HG03196 (cell line): ENCODE measurements at regions not wholly inside any gene's neighbourhood (a gene's known extent, or its start where the extent isn't known, plus 50 kb on each side); places are given as distances from the start of the nearest gene placed in this dataset.
"Not testable (repeated sequence)": the region's sequence is repeated elsewhere in the genome, so short reads cannot be mapped to it uniquely, and the experiment has no call there.

ENCODE experiments used
- ATAC-seq: cut with Tn5 transposase; IDR thresholded peaks from one replicate; pipeline ENCODE4 v1.9.1; 2021; ENCODE audit not compliant: unreplicated experiment

DNA sequence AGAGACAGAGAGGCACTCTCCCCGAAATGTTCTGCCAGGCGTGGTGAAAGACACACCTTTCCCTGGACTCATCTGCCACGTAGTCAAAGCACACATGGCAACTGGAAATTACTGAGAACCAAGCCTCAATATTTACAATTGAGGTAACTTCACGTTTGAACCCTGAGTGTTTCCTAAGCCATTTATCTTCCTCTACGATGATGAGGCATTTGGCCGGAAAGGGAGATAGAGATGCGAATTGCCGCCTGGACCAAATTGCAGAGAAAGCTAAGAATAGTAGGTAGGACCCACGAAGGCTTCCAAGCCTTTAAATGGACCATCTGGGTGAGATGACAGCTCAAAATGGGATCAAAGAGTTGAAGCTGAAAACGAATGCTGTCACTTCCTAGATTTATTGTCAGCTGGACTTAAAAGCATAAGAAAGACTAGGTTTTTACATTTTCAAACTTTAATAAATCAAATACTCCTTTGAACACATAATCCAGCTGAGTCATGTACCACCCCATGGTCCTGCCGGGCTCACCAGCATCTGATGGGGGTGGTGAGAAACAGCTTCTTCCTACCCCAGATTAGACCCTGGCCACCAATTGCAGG lies 135.6 kb upstream of the LYZL2 start:
- ATAC-seq = no peak

DNA sequence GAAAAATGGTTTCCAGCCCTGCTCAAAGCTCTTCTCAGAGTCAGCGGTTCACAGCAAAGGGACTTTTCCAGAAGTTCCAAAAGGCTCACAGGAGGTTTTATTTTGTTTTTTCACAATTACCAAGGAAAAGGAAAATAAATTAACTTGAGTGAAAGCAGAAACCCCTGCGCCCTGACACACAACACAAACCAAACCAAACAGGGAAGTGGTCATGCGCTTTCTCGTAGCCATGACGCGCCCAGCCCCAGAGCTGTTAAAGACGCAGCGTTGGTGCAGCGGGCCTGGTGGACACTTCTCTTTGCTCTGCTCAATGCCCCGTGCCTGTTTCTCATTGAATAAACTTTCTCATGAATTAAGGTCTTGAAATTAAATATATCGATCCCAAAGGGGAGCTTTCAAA lies 134.4 kb upstream of the LYZL2 start:
- no peak for ATAC-seq

DNA sequence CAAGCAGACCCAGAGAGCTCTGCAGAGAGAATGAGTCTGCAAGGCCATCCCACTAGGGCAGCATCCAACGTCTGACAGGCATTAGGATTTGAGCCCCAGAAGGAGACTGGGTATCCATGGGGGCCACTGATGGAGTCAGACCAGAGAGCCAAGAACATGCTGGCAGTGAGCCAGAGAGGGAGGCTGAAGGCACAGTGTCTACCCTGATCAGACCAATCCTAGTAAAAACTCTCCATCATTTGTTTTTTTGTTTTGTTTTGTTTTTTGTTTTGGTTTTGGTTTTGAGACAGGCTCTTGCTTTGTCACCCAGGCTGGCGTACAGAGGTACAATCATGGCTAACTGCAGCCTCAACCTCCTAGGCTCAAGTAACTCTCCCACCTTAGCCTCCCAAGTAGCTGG lies 133.1 kb upstream of the LYZL2 start:
- no peak for ATAC-seq

DNA sequence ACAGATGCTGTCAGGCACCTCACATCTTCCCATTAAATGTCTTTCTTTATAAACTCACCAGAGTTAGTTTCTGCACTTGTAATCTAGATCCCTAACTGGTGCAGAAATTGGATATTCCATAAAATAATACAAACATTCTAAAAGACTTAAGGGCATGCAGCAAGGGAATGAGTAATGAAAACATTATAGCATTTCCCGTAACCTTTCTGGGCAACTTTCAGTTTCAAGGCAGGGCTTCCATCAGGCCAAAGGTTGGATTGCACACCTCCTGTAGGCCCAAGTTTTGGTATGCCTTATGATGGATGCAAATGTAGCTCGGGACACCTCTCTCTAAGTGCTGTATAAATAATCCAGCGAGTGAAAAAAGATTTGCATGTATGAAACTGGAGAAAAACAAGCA lies 129.9 kb upstream of the LYZL2 start:
- ATAC-seq = no peak

DNA sequence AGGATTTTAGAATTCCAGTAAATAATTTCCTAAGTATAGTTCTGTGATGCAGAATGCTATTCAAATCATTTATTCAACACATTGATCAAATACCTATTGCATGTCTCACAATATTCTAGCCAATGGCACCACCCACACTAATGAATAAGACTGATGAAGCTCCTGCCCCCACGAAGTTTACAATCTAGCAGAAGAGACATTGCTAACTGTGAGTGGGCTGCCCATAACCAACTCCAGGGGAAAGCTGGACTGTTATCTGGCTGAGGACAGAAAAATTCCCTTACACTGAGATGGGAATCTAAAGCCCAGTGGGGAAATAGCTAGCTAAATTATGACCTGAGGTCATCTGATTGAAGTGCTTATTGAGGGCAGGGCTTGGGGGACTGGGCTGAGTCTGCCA lies 128.8 kb upstream of the LYZL2 start:
- ATAC-seq = no peak

DNA sequence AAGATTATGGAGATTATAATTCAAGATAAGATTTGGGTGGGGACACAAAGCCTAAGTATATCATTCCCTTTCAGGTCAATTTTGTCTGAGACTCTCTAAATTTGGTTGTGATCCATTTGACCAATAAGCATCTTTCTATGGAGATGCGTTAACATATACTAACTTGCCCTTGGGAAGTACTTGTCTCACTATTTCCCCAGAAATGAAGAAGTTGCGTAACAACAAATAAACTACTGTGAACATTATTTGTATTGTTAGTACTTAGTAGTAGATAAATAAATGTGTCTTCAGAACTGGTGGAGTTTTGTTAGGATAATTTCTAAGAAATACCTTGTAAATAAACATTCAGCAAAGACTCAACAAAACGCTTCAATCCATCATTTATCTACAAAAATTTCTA lies 127.3 kb upstream of the LYZL2 start:
- no peak for ATAC-seq

DNA sequence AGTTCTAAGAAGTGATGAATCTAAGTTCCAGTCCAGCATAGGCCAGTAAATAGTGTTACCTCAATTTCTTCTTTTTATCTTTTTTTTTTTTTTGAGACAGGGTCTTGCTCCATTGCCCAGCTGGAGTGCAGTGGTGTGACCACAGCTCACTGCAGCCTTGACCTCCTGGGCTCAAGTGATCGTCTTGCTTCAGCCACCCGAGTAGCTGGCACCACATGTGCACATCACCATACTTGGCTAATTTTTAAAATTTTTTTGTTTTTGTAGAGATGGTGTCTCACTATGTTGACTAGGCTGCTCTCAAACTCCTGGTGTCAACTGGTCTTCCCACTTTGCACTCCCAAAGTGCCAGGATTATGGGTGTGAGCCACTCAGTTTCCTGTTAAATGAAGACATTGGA lies 126.6 kb upstream of the LYZL2 start:
- no peak for ATAC-seq

DNA sequence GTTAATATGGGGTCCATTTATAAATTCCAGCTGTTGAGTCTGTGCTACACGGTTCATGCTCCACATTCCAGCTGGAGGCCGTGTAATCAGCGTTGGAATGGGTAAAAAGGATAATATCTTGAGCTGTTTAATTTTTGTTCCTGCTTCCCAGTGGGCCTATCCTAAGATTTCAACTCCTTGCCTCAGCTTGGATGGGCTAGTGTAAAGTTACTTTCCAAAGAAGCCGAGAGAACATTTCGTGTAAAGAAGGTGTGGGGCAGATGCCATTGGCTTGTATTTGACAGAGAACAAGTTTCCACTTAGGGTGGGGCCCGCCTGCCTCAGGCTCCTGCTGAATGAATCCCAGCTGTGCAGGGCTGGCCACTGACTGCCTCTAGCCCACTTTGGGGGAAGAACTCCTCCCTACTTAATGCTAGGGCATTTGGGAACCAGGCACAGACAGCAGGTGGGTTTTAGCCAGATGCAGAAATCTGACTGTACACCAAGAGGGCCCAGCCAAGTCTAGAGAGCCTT lies 125.9 kb upstream of the LYZL2 start:
- ATAC-seq = no peak

DNA sequence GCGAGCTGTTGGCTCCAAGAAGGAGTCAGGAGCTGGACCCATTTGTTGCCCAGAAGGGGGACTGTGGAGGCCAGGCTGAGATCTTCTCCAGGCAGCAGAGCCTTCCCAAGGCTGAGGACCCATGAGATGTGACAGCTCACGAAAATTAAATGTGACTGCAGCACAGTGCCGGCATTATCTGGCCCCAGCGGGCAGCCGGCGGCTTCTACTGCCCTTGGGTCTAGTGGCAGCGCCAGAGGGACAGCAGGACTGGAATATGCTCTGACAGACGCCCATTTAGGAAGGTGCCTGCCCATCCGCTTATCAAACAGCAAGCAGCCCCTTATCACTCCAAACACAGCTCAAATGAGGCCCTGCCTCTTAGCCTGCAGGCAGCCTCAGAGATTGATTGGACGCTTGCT lies 122.9 kb upstream of the LYZL2 start:
- ATAC-seq = no peak

DNA sequence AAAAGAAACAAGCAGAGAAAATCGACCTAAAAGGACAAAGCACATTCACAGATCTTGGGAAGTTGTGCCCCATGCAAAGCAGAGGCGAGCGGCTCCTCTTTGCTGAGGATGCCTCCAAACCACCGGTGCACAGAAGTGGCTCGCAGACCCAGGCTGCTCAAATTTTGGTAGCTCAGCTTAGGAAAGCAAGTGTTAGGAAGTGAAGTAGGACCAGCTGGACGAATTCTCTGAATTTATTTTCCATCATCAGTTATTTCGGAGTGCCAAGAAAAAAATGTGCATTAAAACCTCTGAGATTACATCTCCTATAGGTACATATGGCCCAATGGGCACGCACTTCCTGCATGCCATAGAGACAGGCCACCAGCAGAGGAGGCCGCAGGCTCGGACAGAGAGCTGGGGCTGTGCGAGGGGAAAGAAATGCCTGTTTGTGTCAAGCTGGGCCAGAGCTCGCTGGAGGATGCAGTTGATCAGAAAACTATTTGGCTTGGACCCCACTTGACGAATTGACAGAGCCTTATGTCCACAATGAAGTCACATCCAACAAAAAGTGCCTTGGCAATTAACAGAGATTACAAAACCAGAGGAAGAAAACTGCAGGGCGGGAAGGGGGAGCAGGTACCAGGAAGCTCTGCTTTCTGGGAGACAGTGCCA lies 122.3 kb upstream of the LYZL2 start:
- no peak for ATAC-seq

DNA sequence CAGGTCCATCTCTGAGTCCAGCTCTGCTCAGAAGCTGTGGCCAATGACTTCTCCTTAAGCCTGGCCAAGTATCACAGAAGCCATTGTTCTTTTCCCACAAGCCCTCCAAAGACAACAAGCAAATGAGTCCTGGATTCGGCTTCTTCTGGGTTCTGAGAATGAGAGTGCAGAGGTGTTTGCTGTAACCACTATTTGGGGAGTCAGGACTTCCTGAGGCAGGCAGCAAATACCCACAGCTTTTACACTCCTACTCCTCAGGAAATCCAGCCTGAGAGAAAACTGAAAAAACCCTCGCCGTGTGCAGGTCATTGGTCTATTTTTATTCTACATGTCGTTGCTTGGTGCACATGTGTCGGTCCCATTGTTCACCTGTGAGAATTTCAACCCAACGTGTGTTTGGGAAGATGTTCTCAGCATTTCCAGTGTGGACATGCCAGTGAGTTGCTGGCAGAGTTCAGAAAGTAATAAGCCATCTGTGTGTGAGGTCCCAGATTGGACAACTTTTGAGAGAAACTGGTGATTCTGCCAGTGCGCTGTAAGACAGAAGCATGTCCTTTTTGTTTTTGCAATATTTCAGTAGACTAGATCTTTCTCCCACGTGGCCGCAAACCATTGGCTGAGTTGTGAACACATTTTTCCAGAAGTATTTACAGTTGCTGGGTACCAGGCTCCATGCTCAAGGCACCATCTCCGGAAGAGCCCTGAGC lies 121.6 kb upstream of the LYZL2 start:
- no peak for ATAC-seq

DNA sequence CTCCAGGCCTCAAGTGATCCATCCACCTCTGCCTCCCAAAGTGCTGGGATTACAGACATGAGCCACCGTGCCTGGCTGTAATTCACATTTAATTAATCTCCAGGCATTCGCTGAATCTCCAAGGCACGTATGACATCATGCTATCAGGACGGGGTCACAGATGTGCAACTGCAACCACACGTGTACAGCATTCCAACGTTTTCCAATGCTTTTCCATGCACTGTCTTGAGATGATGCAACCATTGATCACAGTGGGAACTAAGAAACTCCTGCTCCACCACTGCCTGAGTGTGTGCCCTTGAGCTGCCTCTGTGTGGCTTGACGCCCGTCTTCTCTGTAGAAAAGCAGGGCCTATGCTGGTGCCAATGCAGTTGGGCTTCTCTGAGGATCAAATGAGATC lies 119.8 kb upstream of the LYZL2 start:
- no peak for ATAC-seq

DNA sequence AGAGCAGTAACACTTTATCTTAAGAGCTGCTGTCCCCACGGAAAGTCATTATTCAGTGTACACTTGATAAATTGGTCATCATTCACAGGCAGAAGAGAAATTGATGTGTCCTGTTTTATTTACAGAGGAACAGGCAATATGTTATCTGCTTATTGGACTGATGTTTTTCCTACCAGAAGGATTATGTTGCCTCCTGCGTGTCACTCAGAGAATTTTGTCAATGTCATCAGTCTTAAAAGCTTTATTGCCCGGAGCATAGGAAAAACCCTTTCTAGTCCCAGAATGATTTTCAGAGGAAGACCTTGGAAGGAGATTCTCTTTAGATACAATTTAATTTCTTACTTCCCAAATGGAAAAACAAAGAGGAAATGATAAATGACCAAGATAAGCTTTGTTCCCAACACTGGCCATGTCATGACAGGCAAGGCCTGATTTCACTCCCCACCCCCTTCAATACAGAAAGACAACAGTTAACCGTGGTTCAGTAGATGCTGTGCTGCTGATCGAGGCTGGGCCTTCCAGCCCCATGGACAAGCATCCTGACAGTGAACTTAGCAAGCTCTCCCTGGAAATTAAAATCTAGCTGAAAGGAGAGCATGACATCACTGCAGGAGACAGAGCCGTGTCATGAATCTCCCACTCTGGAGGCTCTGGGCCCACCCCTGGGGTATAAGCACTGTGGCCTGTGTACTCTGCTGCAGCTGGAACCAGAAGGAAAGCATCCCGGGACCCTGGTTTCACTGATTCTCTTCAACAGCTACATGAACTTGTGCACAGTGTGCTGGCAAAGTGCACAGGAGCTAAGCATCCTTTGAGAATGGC lies 118.8 kb upstream of the LYZL2 start:
- no peak for ATAC-seq

DNA sequence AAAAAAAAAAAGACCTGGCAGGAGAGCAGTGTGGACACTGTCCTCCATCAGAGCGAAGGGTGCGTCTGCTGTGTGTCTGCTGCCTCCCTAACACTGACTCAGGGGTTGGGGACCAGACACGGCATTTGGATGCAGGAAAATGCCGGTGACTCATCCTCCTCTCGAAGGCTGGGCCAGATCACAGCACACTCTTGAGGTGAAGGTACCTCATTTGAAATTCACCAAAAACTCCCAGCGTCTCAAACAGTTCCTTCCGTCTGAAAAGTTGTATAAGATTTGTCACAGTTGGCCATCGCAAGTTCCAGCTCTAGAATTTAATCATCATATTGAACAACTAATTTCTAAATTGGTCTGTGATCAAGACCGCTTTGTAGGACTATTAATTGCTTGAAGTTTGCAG lies 118.1 kb upstream of the LYZL2 start:
- no peak for ATAC-seq

DNA sequence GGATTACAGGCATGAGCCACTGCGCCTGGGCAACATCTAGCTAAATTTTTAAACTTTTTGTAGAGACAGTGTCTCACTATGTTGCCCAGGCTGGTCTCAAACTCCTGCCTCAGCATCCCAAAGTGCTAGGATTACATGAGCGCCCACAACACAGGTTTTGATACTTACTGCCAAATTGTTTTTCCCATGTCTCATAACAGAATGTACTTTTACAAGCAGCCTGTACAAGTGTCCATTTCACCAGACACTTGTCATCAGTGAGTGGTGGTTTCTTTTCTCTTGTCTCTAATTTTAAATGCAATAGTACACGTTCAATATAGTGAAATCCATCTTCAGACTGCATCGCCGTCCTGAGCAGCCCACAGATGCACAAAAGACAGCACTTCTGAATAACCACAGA lies 116.4 kb upstream of the LYZL2 start:
- ATAC-seq = no peak

DNA sequence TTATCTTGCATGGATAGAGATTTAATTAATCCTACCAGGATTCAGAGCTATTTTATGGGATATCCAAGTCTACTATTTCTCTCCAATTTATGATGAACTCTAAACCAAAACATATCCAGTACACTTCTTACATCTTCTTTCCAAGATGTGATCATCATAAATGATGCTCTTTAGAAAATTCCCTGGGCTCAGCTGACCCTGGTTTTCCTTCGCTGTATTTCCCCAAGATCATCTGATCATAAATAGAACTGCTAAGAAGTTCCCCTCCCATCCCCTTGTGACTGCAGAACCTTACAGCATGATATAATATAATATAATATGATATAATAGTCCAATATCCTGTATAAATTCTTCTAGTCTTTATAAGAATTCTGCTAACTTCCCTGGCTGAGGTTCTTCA lies 114.6 kb upstream of the LYZL2 start:
- ATAC-seq = no peak

DNA sequence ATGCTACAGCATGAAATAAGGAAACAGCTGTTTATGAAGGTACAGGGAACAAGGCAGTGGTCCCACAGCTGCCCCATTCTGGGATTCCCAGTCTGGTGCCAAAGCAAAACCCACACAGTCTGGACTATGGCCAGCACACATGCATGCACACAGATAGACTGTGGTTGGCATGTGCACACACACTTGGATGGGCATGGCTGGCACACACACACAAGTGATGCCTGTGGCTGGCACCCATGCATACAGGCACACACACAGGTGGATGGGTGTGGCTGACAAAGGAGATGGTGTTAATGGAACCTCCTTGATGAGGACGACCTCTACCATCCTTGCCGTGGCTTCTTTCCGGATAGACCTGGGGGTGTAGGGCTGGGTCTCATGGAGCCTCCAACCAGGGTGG lies 114.0 kb upstream of the LYZL2 start:
- no peak for ATAC-seq

DNA sequence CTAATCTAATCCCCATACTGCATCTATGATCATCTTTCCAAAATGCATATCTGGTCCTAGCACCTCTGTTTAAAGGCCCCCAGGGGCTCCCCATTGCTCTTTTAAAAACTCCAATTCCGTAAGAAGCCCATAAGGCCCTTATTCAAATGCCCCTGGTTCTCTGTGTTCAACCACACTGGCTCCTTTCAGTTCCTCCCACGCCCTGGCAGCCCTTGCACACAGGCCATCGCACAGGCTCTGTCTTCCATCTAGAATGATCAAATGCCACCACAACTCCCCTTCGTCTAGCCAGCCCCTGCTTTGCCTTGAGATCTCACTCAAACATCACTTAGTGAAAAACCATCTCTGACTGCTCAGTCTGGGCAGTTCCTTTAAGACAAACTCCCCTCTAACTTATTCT lies 112.9 kb upstream of the LYZL2 start:
- ATAC-seq = peak; percentile 75

DNA sequence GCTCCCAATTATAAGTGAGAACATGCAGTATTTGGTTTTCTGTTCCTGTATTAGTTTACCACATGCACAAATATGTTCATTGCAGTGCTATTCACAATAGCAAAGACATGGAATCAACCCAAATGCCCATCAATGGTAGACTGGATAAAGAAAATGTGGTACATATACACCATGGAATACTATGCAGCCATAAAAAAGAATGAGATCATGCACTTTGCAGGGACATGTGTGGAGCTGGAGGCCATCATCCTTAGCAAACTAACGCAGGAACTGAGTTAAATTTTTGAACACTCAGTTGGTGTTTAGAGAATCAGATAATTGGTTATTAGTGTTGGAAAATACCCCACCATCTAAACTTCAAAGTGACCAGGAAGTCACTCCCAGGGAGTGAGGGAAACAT lies 111.2 kb upstream of the LYZL2 start:
- ATAC-seq = not testable (repeated sequence)

DNA sequence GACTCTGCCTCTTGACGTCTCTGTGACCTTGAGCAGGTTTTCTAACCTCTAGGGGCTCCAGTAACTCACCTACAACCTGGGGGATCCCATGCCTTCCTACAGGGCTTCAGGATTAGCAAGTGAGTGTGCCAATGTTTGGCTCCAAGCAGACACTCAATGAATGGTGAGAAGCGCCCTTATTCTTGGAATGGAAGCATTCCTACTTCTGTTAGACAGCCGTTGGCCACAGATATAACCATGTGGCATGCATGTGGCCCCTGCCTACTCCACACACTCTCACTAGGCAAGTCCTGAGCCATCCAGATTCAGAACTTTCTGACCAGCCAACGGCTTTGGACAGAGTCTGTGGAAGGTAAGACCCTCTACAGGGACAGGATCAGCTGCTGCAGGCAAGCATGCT lies 108.9 kb upstream of the LYZL2 start:
- ATAC-seq = no peak

DNA sequence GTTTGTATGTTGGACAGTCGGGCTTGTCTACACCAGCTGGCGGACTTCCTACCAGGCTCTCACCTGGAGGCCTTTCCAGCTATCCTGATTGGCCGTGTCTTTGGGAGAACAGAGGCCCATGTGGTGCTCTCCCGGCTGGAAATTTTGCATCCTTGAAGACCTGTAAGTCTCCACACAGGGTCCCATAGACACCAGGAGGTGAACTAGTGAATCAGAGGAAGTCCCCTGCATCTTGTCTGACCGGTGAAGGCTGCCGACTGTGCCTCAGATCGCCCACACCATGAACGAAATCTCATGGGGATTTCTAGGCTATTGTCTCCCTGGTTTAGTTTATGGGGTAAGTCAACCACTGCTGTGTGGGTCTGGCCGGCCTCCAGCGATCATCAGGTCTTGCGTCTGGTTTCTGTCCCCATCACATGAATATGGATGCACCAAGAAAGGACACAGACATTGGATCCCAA lies 108.4 kb upstream of the LYZL2 start:
- no peak for ATAC-seq
